Ascending aorta (tissue), 2 donors: ENCODE measurements at regions not wholly inside any gene's neighbourhood (a gene's known extent, or its start where the extent isn't known, plus 50 kb on each side); places are given as distances from the start of the nearest gene placed in this dataset.

ENCODE experiments used
- DNase-seq, 2 donors: peaks; one replicate each; pipeline ENCODE4 v3.0.0-alpha.2; 2019; ENCODE audit warnings: low spot score in 2 of 2
- H3K27ac ChIP-seq, 2 donors: fragments of 200-600 bp; sonication (generic); one replicate each; pipeline ENCODE4 v1.5.1; 2016 to 2017; ENCODE audit warnings: mild to moderate bottlenecking in 1 of 2
- H3K27me3 ChIP-seq: fragments of 200-600 bp; sonication (generic); one replicate; pipeline ENCODE4 v1.5.1; 2017
- H3K36me3 ChIP-seq, 2 donors: fragments of 200-600 bp; sonication (generic); one replicate each; pipeline ENCODE4 v1.5.1; 2016
- H3K4me1 ChIP-seq, 2 donors: fragments of 200-600 bp; sonication (generic); one replicate each; pipeline ENCODE4 v1.5.1; 2016 to 2017; ENCODE audit warnings: mild to moderate bottlenecking in 1 of 2
- H3K4me3 ChIP-seq, 2 donors: fragments of 200-600 bp; sonication (generic); one replicate each; pipeline ENCODE4 v1.5.1; 2016 to 2017; ENCODE audit warnings: mild to moderate bottlenecking in 1 of 2
- H3K9me3 ChIP-seq, 2 donors: fragments of 200-600 bp; sonication (generic); one replicate each; pipeline ENCODE4 v1.5.1; 2016
- CTCF ChIP-seq, 3 experiments: fragments of 200-600 bp in 2 of 3; fragments of 450-650 bp in 1 of 3; sonication (generic) in 2 of 3; IDR thresholded peaks; one replicate each; pipeline ENCODE4 v1.5.1; 2016 to 2019; ENCODE audit warnings: antibody characterized with exemption in 3 of 3, mild to moderate bottlenecking in 1 of 3, moderate library complexity in 1 of 3
- intact Hi-C: fragments of 100-400 bp; cut with DNase I; formaldehyde crosslinking; loops from one replicate; pipeline ENCODE4 v1.15.1; 2023

- no peaks in the 10 kb centered on the region for H3K27me3 ChIP-seq
- H3K9me3 ChIP-seq = no peaks in the 10 kb centered on the region
- TF ChIP-seq CTCF (IDR thresholded peaks at IDR 0.05) = no peak
- DNase-seq = no peak
- no peak overlapping the region for H3K27ac ChIP-seq
- H3K36me3 ChIP-seq = no peaks in the 10 kb centered on the region
- H3K4me1 ChIP-seq = no peaks in the 10 kb centered on the region
- intact Hi-C loops = no loop called here
- no peak overlapping the region for H3K4me3 ChIP-seq
Measured at GRCh38 chr14:26729851-26730250, 132.0 kb upstream of the NOVA1 start.

- intact Hi-C loops = no loop called here
- no peaks in the 10 kb centered on the region for H3K36me3 ChIP-seq
- H3K4me3 ChIP-seq = no peak overlapping the region
- no peak overlapping the region for H3K27ac ChIP-seq
- no peak for DNase-seq
- no peaks in the 10 kb centered on the region for H3K9me3 ChIP-seq
- peak in 2 of 3 experiments; percentile 10 to 30 for TF ChIP-seq CTCF (IDR thresholded peaks at IDR 0.05)
- no peaks in the 10 kb centered on the region for H3K27me3 ChIP-seq
- no peaks in the 10 kb centered on the region for H3K4me1 ChIP-seq
Measured at GRCh38 chr14:26730929-26731618, 133.2 kb upstream of the NOVA1 start.

GRCh38 chr14:26735811-26736210 lies 138.0 kb upstream of the NOVA1 start:
- Histone ChIP-seq H3K4me3 (no peak overlapping the region), H3K9me3 (no peaks in the 10 kb centered on the region), H3K4me1 (no peaks in the 10 kb centered on the region), H3K36me3 (no peaks in the 10 kb centered on the region), H3K27me3 (no peaks in the 10 kb centered on the region), H3K27ac (no peak overlapping the region)
- DNase-seq = no peak
- no peak for TF ChIP-seq CTCF (IDR thresholded peaks at IDR 0.05)
- intact Hi-C loops = no loop called here

GRCh38 chr14:26738571-26738970 lies 140.7 kb upstream of the NOVA1 start:
- Histone ChIP-seq H3K27ac (no peak overlapping the region), H3K27me3 (no peaks in the 10 kb centered on the region), H3K4me1 (no peaks in the 10 kb centered on the region), H3K36me3 (no peaks in the 10 kb centered on the region), H3K9me3 (no peaks in the 10 kb centered on the region), H3K4me3 (no peak overlapping the region)
- intact Hi-C loops = no loop called here
- DNase-seq = no peak
- no peak for TF ChIP-seq CTCF (IDR thresholded peaks at IDR 0.05)

- no peak for DNase-seq
- intact Hi-C loops = no loop called here
- H3K27ac ChIP-seq = no peak overlapping the region
- no peak for TF ChIP-seq CTCF (IDR thresholded peaks at IDR 0.05)
- no peaks in the 10 kb centered on the region for H3K36me3 ChIP-seq
- H3K4me3 ChIP-seq = no peak overlapping the region
- H3K9me3 ChIP-seq = no peaks in the 10 kb centered on the region
- H3K27me3 ChIP-seq = no peaks in the 10 kb centered on the region
- H3K4me1 ChIP-seq = no peaks in the 10 kb centered on the region
Measured at GRCh38 chr14:26741711-26742212, 143.9 kb upstream of the NOVA1 start.
